AG10803 (cell line): ENCODE measurements at regions not wholly inside any gene's neighbourhood (a gene's known extent, or its start where the extent isn't known, plus 50 kb on each side); places are given as distances from the start of the nearest gene placed in this dataset.

Experiments
- DNase-seq: peaks from one replicate; pipeline ENCODE4 v3.0.0; 2010; ENCODE audit warnings: low read depth
- H3K4me3 ChIP-seq: 2 replicates; pipeline ENCODE4 v1.5.1; 2011; ENCODE audit warnings: mild to moderate bottlenecking, low read length, control low read depth
- TF ChIP-seq, protein P1 (sequence below): conservative IDR thresholded peaks from 2 replicates; pipeline ENCODE4 v1.5.1; 2011; ENCODE audit warnings: mild to moderate bottlenecking, low read length, control low read depth, inconsistent platforms

DNA sequence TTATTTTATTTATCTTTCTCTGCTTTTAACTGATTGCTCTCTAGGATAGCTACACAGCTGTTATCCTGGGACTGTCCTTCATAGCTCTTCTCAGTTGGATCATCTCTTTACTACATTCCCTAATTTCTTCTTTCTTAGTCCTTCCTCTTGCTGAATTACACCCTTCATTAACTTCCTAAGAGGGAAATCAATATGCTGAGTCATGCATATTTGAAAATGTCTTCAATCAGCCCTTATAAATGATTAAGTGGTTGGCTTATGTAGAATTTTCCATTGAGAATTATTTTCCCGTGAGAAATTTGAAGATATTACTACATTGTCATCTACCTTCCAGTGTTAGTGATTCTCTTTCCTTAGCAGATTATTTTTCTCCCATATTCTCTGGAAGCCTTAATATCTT, 214.2 kb downstream of the SOCS6 start:
- no peak for DNase-seq
- H3K4me3 ChIP-seq = no peak overlapping the region
- TF ChIP-seq, protein P1, sequence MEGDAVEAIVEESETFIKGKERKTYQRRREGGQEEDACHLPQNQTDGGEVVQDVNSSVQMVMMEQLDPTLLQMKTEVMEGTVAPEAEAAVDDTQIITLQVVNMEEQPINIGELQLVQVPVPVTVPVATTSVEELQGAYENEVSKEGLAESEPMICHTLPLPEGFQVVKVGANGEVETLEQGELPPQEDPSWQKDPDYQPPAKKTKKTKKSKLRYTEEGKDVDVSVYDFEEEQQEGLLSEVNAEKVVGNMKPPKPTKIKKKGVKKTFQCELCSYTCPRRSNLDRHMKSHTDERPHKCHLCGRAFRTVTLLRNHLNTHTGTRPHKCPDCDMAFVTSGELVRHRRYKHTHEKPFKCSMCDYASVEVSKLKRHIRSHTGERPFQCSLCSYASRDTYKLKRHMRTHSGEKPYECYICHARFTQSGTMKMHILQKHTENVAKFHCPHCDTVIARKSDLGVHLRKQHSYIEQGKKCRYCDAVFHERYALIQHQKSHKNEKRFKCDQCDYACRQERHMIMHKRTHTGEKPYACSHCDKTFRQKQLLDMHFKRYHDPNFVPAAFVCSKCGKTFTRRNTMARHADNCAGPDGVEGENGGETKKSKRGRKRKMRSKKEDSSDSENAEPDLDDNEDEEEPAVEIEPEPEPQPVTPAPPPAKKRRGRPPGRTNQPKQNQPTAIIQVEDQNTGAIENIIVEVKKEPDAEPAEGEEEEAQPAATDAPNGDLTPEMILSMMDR = no peak

GRCh38 chr18:70501358-70501757, 212.5 kb downstream of the SOCS6 start:
- H3K4me3 ChIP-seq = no peak overlapping the region
- DNase-seq = no peak
- TF ChIP-seq, protein P1 = no peak

DNA sequence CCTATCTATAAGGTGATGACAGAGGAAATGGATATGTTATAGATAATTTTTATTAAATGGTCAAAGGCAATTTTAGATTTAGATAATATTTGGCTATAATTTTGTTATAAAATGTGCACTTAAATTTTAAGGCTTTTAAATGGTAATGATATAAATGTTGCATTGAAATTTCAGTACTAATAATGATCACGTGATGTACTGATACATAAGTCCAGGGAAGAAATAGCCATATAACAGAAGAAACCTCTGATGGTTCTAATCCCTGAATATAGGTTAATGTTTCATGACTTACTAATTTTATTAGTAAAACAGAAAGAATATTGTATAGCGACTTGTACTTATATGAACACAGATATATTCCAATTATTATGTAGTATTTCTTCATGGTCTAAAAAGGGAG, 211.9 kb downstream of the SOCS6 start:
- no peak overlapping the region for H3K4me3 ChIP-seq
- TF ChIP-seq, protein P1 = no peak
- DNase-seq = no peak

GRCh38 chr18:70499218-70499691, 210.4 kb downstream of the SOCS6 start:
- DNase-seq = no peak
- no peak overlapping the region for H3K4me3 ChIP-seq
- TF ChIP-seq, protein P1 = no peak

GRCh38 chr18:70496353-70497294, 207.8 kb downstream of the SOCS6 start:
- TF ChIP-seq, protein P1 = no peak
- DNase-seq = no peak
- no peak overlapping the region for H3K4me3 ChIP-seq

- no peak overlapping the region for H3K4me3 ChIP-seq
- DNase-seq = no peak
- TF ChIP-seq, protein P1 = no peak
Measured at GRCh38 chr18:70494524-70494923, 205.7 kb downstream of the SOCS6 start.

DNA sequence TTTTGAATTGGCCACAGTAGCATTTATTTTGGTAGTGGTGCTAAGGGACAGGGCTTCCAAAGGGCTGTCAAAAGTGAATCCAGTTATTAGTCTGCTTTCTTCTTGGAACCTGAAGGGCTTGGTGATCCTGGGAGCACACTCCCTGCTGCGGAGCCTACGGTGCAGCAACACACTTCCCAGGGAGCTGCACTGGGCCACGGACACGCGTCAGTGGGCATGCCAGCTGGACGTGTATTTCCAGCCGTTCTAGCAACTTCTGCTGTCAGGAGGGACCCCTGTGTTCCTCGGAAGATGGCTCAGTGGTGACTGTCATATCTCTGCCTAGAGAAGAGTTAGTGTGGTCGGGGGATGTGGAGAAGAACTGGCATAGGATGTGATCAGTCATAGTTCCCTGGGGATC, 204.6 kb downstream of the SOCS6 start:
- DNase-seq = no peak
- no peak overlapping the region for H3K4me3 ChIP-seq
- TF ChIP-seq, protein P1 = no peak
